ENCODE measurements at regions not wholly inside any gene's neighbourhood (a gene's known extent, or its start where the extent isn't known, plus 50 kb on each side); places are given as distances from the start of the nearest gene placed in this dataset.
"Not testable (repeated sequence)": the region's sequence is repeated elsewhere in the genome, so short reads cannot be mapped to it uniquely, and the experiment has no call there.

DNA sequence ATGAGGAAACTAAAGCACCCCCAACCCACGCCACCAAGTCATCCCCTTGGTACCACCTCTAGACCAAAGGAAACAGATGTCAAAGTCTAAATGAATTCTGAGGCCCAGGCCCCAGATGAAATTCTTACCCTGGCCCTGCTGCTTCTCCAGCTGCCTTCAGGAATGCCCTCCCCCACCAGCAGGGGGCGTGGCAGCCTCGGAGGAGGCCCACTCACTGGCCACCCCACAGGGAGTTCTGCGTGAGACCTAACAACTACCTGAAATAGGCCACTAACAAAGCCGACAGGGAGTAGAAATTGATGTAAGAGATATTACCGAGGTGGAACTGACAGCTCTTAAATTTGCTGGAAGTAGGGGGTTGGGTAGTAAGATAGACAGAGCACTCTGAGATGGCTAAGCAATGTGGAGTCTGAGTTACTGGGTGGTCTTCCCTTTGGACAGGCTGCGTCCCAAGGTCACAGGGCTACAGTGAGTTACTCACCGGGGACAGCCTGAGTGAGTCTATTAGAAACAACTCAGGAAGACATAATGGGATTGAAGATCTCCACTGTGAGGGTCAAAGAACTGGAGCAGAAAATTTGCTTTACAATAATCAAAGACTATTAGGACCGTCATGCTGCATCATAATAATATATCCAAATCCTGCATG is 240.7 kb downstream of the SHOX2 start:
- Mint-ChIP-seq H3K4me1 (no peaks in the 10 kb centered on the region), H3K27ac (no peak overlapping the region), H3K9me3 (no peaks in the 10 kb centered on the region), H3K27me3 (peaks cover 0 to 3% (median 0%) of the 10 kb centered on the region in 5 donors), H3K36me3 (no peaks in the 10 kb centered on the region), H3K4me3 (no peak overlapping the region)
- POLR2A ChIA-PET, result no interaction called here
- ATAC-seq (no peak), DNase-seq (peak in 5 of 10 donors; percentile 1 to 24 (median 6))

DNA sequence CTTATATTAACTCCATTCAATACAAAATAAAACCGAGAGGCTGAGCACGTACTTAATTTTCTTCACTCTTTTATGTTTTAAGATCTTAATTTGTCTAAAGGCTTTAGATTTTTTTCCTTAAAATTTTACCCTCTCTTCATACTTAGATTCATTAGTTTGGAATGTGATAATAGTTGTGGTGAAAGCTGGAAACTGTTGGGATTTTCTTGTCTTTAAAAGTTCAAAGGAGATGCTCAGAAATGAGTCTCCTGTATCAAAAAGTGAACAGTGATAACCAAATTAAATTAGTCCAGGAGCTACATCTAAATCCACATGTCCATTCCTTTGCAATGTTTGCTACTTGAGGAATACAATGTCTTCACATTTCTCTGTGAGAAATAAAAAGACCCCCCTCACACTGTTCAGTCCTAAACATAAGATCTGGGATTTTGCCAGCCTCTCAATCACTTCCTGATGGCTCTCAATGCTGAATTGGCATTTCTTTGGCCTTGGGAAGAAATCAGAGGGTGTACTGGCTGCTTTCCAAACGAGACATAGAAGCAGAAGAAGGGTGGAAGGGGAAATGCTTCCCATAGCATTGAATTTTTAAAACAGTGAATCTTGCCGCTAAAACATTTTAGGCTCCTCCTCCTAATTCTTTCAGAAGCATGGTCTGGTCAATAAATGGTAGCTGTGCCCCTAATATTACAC is 245.0 kb downstream of the SHOX2 start:
- ATAC-seq (no peak), DNase-seq (no peak)
- Mint-ChIP-seq H3K27ac (no peak overlapping the region), H3K27me3 (peaks cover 0 to 8% (median 2%) of the 10 kb centered on the region in 5 donors), H3K9me3 (no peaks in the 10 kb centered on the region), H3K4me3 (no peak overlapping the region), H3K4me1 (no peaks in the 10 kb centered on the region), H3K36me3 (no peaks in the 10 kb centered on the region)
- POLR2A ChIA-PET, result no interaction called here

DNA sequence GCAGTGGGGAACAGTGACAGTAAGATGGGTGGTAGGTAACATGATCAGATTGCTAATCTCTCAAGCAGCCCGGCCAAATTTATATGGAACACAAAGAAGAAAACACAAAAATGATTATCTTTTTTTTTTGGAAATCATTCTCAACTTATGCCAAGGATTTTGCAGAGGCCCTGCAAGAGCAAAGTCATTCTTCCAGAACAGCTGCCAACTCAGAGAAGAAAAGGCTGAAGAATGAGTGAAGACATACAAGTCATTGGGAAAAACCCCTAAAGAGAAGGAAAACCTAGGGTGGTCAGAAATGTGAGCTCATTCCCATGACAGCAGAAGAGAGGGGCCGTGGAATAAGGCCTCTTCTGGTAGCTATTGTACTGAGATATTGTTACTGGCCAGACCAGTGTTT is 246.7 kb downstream of the SHOX2 start:
- H3K9me3 Mint-ChIP-seq, result no peaks in the 10 kb centered on the region
- H3K4me1 Mint-ChIP-seq, result no peaks in the 10 kb centered on the region
- peaks cover 0 to 8% (median 2%) of the 10 kb centered on the region in 5 donors for H3K27me3 Mint-ChIP-seq
- POLR2A ChIA-PET, result no interaction called here
- DNase-seq, result no peak
- H3K4me3 Mint-ChIP-seq, result no peak overlapping the region
- H3K36me3 Mint-ChIP-seq, result no peaks in the 10 kb centered on the region
- H3K27ac Mint-ChIP-seq, result no peak overlapping the region
- ATAC-seq, result no peak

DNA sequence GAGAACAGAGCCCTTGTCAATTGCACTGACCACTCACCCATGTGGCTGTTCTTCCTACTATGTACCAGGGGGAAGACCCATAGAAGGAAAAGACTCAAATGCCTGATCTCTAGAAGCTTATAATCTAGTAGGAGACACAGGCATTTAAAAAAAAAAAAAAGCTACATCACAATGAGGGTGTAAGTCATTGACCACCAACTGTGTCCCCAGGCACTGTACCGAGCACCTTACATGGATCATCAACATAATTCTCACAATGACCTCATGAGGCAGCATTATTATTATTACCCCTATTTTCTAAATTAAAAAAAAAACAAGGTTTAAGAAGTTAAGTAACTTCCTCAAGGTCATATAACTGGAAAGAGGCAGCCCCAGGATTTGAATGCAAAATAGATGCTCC is 247.4 kb downstream of the SHOX2 start:
- H3K27ac Mint-ChIP-seq, result no peak overlapping the region
- H3K4me3 Mint-ChIP-seq, result no peak overlapping the region
- peaks cover 0 to 8% (median 2%) of the 10 kb centered on the region in 5 donors for H3K27me3 Mint-ChIP-seq
- POLR2A ChIA-PET, result no interaction called here
- no peaks in the 10 kb centered on the region for H3K36me3 Mint-ChIP-seq
- no peaks in the 10 kb centered on the region for H3K4me1 Mint-ChIP-seq
- ATAC-seq (no peak), DNase-seq (no peak)
- no peaks in the 10 kb centered on the region for H3K9me3 Mint-ChIP-seq

DNA sequence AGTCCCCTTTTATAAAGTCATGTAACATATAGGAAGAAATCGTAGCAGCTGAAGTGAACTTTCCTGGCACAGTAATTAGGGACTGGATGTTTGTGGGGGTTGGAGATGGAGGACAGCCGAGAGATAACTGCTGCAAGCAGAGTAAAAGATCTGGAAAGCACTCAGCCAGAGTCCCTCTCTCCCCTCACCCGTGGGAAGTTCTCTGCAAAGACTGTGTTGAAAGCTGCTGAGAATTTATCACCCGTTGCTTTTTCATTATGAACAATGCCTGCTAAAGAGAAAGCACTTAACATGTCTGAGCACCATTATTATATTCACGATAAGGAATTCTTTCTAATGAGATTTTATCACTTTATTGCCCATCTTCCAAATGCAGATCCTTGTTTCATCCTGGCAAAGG is 248.8 kb downstream of the SHOX2 start:
- Mint-ChIP-seq H3K9me3 (no peaks in the 10 kb centered on the region), H3K27me3 (peaks cover 0 to 8% (median 2%) of the 10 kb centered on the region in 5 donors), H3K36me3 (no peaks in the 10 kb centered on the region), H3K4me3 (no peak overlapping the region), H3K4me1 (no peaks in the 10 kb centered on the region), H3K27ac (no peak overlapping the region)
- POLR2A ChIA-PET, result no interaction called here
- DNase-seq (no peak), ATAC-seq (no peak)

DNA sequence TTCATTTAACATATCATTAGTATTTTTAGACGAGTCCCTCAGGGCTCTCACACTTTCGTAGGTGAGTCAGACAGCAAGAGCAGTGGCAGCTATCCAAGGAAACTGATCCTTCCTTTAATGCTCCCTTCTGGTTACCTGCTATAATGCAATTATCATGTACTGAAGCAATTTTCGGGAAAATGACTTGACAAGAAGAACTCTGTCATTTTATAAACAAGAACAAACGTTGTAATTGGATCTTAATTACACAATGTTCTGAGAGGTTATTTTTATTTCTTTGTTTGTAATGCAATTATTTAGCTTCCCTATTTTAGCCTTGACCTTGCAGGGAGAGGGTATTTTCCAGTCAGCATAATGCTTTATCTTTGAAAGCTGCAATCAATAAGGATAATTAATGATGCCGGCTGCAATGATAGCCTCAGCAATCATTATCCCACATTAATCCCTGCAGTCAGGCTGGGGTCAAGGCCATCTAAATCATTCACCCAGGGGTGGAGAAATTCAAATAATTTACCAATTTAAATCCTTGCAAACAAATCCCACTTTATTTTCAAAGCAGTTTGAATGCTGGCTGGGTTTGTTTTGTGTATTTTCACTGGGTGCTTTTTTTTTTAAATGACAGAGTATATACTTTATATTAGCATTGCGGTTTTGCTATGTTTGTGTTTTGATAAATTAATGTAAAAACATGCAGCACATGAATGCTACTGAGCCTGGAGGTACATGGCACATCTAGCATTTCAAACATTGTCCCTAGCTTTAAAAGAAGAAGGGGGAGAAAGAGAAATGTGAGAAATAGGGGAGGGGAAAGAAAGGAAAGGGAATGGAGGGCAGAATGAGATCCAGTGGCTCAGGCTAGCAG is 249.9 kb downstream of the SHOX2 start:
- POLR2A ChIA-PET, result no interaction called here
- DNase-seq (no peak), ATAC-seq (no peak)
- no peak overlapping the region for H3K27ac Mint-ChIP-seq
- peaks cover 0 to 8% (median 2%) of the 10 kb centered on the region in 5 donors for H3K27me3 Mint-ChIP-seq
- no peaks in the 10 kb centered on the region for H3K9me3 Mint-ChIP-seq
- no peaks in the 10 kb centered on the region for H3K36me3 Mint-ChIP-seq
- no peak overlapping the region for H3K4me3 Mint-ChIP-seq
- H3K4me1 Mint-ChIP-seq, result no peaks in the 10 kb centered on the region

DNA sequence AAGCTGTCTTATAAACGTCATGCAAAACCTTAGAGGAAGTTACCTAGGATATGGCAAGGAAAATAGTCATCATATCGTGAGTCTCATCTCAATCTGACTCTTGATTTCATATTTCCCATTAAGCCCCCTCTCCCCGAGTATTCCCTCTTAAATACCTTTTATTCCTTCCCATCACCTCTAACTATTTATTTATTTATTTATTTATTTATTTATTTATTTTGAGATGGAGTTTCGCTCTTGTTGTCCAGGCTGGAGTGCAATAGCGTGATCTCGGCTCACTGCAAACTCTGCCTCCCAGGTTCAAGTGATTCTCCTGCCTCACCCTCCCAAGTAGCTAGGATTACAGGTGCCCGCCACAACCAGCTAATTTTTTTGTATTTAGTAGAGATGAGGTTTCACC is 260.4 kb downstream of the SHOX2 start:
- H3K27me3 Mint-ChIP-seq, H3K4me1 Mint-ChIP-seq, H3K27ac Mint-ChIP-seq, H3K36me3 Mint-ChIP-seq, ATAC-seq, H3K4me3 Mint-ChIP-seq, DNase-seq, POLR2A ChIA-PET, H3K9me3 Mint-ChIP-seq: not testable (repeated sequence)

DNA sequence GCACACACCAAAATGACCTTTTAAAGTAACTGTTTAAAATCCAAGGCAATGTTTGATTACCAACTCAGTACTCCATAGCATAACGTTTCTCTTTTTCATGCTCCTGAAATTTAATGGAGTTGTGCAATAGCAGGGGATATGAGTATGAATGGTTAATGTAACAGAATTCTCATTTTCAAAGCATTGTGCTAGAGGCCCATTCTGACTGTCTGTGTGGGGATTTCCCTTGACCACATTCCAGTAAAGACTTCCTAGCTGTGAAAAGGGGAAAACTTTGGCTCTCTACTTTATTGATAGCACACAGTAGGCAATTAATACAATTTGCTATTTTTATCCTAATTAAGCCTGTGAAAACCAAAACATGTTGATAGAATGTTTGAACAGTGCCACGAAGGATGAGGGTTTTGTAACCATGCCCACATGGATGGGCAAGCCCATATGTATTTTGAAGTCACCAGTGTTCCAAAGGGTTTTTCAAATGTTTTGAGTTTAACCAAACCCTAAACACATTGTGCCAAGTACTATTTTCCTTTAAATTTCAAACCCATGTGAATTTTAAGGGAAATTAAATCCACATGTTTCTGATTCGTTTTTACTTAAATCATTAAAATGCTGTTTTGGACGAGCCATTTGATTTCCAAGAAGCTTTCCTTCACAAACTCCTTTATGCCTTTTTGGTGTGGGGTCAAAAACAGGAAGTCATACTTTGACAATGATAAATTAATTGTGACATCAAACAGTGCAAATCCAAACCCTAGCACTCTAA is 261.2 kb downstream of the SHOX2 start:
- H3K36me3 Mint-ChIP-seq, result no peaks in the 10 kb centered on the region

DNA sequence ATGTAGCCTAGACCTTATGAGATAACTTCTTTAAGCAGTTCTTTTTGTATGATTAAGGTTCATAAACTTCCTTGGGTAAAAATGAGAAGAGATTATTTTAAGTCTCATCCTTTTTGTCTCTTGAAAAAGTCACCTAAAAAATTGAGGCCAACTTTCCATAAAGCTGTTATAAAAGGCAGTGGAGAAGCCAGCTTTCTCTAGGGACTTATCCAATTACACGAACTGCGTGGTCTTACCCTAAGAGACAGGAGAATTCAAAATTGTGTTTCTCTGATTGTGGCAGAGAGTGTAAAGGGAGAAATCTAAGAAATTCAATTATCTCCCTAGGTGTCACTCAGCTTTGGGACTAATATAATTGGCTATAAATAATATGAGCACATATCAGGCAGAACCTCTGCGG is 262.0 kb downstream of the SHOX2 start:
- DNase-seq, result no peak
- no peak for ATAC-seq
- Mint-ChIP-seq H3K9me3 (peaks cover 0 to 2% (median 0%) of the 10 kb centered on the region in 9 donors), H3K4me3 (no peak overlapping the region), H3K27me3 (peaks cover 0 to 3% (median 0%) of the 10 kb centered on the region in 5 donors), H3K27ac (no peak overlapping the region), H3K4me1 (no peaks in the 10 kb centered on the region), H3K36me3 (no peaks in the 10 kb centered on the region)
- POLR2A ChIA-PET, result no interaction called here

More for the DNA sequence above, 261.2 kb downstream of the SHOX2 start:
- ATAC-seq (no peak), DNase-seq (no peak)
- Mint-ChIP-seq H3K9me3 (no peaks in the 10 kb centered on the region), H3K27ac (no peak overlapping the region), H3K27me3 (peaks cover 0 to 2% (median 0%) of the 10 kb centered on the region in 5 donors), H3K4me1 (no peaks in the 10 kb centered on the region), H3K4me3 (no peak overlapping the region)
- POLR2A ChIA-PET, result no interaction called here

DNA sequence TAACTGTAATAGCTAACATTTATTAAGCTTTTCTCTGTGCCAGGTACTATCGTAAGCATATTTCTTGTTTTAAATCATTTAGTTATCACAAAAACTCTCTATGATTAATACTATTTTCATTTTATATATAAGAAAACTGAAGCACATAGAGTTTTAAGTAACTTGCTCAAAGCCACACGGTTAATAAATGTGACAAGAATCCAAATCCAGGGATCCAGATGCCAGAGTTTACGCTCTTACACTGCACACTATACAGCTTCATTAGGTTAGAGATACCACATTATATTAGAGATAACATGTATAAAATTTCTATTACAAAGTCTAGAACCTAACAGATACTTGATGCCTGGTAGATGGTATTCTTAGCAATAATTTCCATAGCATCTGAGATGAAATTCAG is 265.2 kb downstream of the SHOX2 start:
- Mint-ChIP-seq H3K27ac (no peak overlapping the region), H3K4me3 (no peak overlapping the region), H3K36me3 (no peaks in the 10 kb centered on the region), H3K27me3 (peaks cover 0 to 3% (median 0%) of the 10 kb centered on the region in 5 donors), H3K4me1 (no peaks in the 10 kb centered on the region), H3K9me3 (peaks cover 0 to 2% (median 0%) of the 10 kb centered on the region in 9 donors)
- POLR2A ChIA-PET, result no interaction called here
- no peak for DNase-seq
- no peak for ATAC-seq

DNA sequence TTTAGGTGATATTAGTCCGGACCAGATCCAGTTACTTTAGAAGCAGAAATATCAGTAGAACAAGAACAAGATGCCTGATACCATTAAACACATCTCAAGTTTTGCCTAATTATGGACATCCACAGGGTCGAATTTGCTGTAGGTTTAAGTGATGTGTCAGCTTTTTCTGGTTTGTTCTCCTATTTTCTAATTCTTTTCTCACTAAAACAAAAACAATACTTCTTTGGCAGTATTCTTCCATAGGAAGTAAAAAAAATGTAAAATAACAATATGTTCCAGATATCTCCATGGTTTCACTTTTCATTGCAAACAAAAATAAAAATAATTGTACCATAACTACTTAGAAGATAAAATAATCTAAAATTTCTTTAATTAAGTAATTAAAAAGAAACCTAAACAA is 265.7 kb downstream of the SHOX2 start:
- H3K36me3 Mint-ChIP-seq, result no peaks in the 10 kb centered on the region
- H3K27ac Mint-ChIP-seq, result no peak overlapping the region
- POLR2A ChIA-PET, result no interaction called here
- H3K27me3 Mint-ChIP-seq, result peaks cover 0 to 3% (median under 1%) of the 10 kb centered on the region in 5 donors
- no peak for DNase-seq
- no peak for ATAC-seq
- H3K9me3 Mint-ChIP-seq, result peaks cover 0 to 2% (median 0%) of the 10 kb centered on the region in 9 donors
- no peaks in the 10 kb centered on the region for H3K4me1 Mint-ChIP-seq
- no peak overlapping the region for H3K4me3 Mint-ChIP-seq

DNA sequence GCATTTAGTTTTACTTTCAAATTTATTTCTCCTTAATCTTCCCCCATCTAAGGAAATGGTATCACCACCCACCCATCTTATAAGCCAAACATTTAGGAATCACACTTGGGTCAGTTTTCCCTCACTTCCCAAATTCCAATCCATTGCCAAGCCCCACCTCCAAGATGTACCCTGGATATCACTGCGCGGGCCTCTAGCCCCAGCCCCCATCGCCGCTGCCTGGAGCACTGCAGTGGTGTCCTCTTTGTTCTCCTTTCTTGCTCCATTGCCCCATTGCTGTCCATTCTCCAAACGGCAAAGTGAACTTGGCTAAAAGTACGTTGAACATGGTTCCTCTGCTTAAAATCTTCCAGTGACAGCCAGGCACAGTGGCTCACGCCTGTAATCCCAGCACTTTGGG is 267.8 kb downstream of the SHOX2 start:
- Mint-ChIP-seq H3K4me3 (no peak overlapping the region), H3K9me3 (peaks cover 0 to 2% (median 0%) of the 10 kb centered on the region in 9 donors), H3K4me1 (no peaks in the 10 kb centered on the region), H3K27me3 (peaks cover 2 to 16% (median 4%) of the 10 kb centered on the region in 5 donors), H3K27ac (no peak overlapping the region), H3K36me3 (no peaks in the 10 kb centered on the region)
- DNase-seq, result no peak
- ATAC-seq, result no peak
- POLR2A ChIA-PET, result no interaction called here

DNA sequence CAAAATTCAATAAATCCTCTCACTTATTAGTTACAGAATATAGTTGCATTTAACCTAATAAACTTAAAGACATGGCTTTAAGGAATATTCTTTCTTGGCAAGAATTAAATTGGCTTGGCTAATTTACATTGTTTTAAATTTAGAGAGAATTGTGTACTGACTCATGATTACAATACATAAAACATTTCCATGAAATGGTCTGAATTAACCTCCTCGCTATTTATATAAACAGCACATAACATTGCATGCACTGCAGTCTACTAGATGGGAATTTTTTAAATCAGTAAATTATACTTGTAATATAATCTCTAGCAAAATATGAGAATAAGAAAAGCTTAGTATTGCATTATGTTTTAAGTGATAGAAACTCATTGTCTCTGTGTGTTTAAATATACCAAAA is 268.9 kb downstream of the SHOX2 start:
- no peak overlapping the region for H3K4me3 Mint-ChIP-seq
- POLR2A ChIA-PET, result no interaction called here
- no peaks in the 10 kb centered on the region for H3K4me1 Mint-ChIP-seq
- no peaks in the 10 kb centered on the region for H3K36me3 Mint-ChIP-seq
- DNase-seq, result no peak
- peaks cover 2 to 16% (median 4%) of the 10 kb centered on the region in 5 donors for H3K27me3 Mint-ChIP-seq
- no peak overlapping the region for H3K27ac Mint-ChIP-seq
- peaks cover 0 to 2% (median 0%) of the 10 kb centered on the region in 9 donors for H3K9me3 Mint-ChIP-seq
- ATAC-seq, result no peak
